Glutamatergic neuron (in vitro differentiated cells): ENCODE measurements at regions not wholly inside any gene's neighbourhood (a gene's known extent, or its start where the extent isn't known, plus 50 kb on each side); places are given as distances from the start of the nearest gene placed in this dataset.
A peak's percentile ranks its signal among the peaks of the same experiment; 100 is the strongest.

Experiments
- DNase-seq: peaks from one replicate; pipeline ENCODE4 v3.0.0; 2022
- H3K27ac Mint-ChIP-seq: one replicate; pipeline ENCODE4 v1.8.0; 2020; ENCODE audit warnings: mild to moderate bottlenecking, mixed read lengths, inconsistent platforms; ENCODE audit not compliant: unreplicated experiment
- H3K27me3 Mint-ChIP-seq: one replicate; pipeline ENCODE4 v1.8.0; 2020; ENCODE audit warnings: mild to moderate bottlenecking, moderate library complexity, mixed read lengths, inconsistent platforms; ENCODE audit not compliant: unreplicated experiment
- H3K36me3 Mint-ChIP-seq: one replicate; pipeline ENCODE4 v1.8.0; 2020; ENCODE audit warnings: mild to moderate bottlenecking, mixed read lengths, inconsistent platforms; ENCODE audit not compliant: unreplicated experiment
- H3K4me1 Mint-ChIP-seq: one replicate; pipeline ENCODE4 v1.8.0; 2020; ENCODE audit warnings: mild to moderate bottlenecking, low read depth, mixed read lengths, inconsistent platforms; ENCODE audit not compliant: unreplicated experiment
- H3K4me3 Mint-ChIP-seq: one replicate; pipeline ENCODE4 v1.8.0; 2020; ENCODE audit warnings: mild to moderate bottlenecking, mixed read lengths, inconsistent platforms; ENCODE audit not compliant: unreplicated experiment
- H3K9me3 Mint-ChIP-seq: one replicate; pipeline ENCODE4 v1.8.0; 2020; ENCODE audit warnings: mild to moderate bottlenecking, moderate library complexity, mixed read lengths, inconsistent platforms; ENCODE audit not compliant: unreplicated experiment
- CTCF ChIP-seq: fragments of 200-600 bp; sonication (generic); IDR thresholded peaks from one replicate; pipeline ENCODE4 v1.5.0; 2021; ENCODE audit not compliant: partially characterized antibody, unreplicated experiment

- H3K27me3 Mint-ChIP-seq, result no peaks in the 10 kb centered on the region
- no peak for TF ChIP-seq CTCF
- H3K4me3 Mint-ChIP-seq, result no peak overlapping the region
- H3K36me3 Mint-ChIP-seq, result no peaks in the 10 kb centered on the region
- no peak overlapping the region for H3K27ac Mint-ChIP-seq
- no peak for DNase-seq
- peaks cover 10% of the 10 kb centered on the region for H3K4me1 Mint-ChIP-seq
- H3K9me3 Mint-ChIP-seq, result peaks cover 7% of the 10 kb centered on the region
Measured at GRCh38 chr13:85286081-85286480, 513.1 kb downstream of the SLITRK6 start.

GRCh38 chr13:85284349-85284748 lies 514.9 kb downstream of the SLITRK6 start:
- no peak for TF ChIP-seq CTCF
- peaks cover 7% of the 10 kb centered on the region for H3K9me3 Mint-ChIP-seq
- no peak overlapping the region for H3K4me3 Mint-ChIP-seq
- no peak for DNase-seq
- no peaks in the 10 kb centered on the region for H3K36me3 Mint-ChIP-seq
- no peak overlapping the region for H3K27ac Mint-ChIP-seq
- H3K27me3 Mint-ChIP-seq, result no peaks in the 10 kb centered on the region
- peaks cover 10% of the 10 kb centered on the region for H3K4me1 Mint-ChIP-seq

GRCh38 chr13:85283408-85283807 lies 515.8 kb downstream of the SLITRK6 start:
- Mint-ChIP-seq H3K4me3 (no peak overlapping the region), H3K27me3 (no peaks in the 10 kb centered on the region), H3K4me1 (peaks cover 10% of the 10 kb centered on the region), H3K36me3 (no peaks in the 10 kb centered on the region), H3K9me3 (peaks cover 7% of the 10 kb centered on the region), H3K27ac (peak overlapping the region; percentile 74)
- no peak for DNase-seq
- no peak for TF ChIP-seq CTCF

- no peak for DNase-seq
- no peaks in the 10 kb centered on the region for H3K27me3 Mint-ChIP-seq
- no peak overlapping the region for H3K4me3 Mint-ChIP-seq
- no peaks in the 10 kb centered on the region for H3K36me3 Mint-ChIP-seq
- peak overlapping the region; percentile 74 for H3K27ac Mint-ChIP-seq
- peaks cover 7% of the 10 kb centered on the region for H3K9me3 Mint-ChIP-seq
- no peak for TF ChIP-seq CTCF
- peaks cover 10% of the 10 kb centered on the region for H3K4me1 Mint-ChIP-seq
Measured at GRCh38 chr13:85282876-85283275, 516.3 kb downstream of the SLITRK6 start.

GRCh38 chr13:85278851-85279250 lies 520.4 kb downstream of the SLITRK6 start:
- H3K36me3 Mint-ChIP-seq, result no peaks in the 10 kb centered on the region
- no peaks in the 10 kb centered on the region for H3K27me3 Mint-ChIP-seq
- TF ChIP-seq CTCF, result no peak
- H3K9me3 Mint-ChIP-seq, result peaks cover 7% of the 10 kb centered on the region
- peaks cover 11% of the 10 kb centered on the region for H3K4me1 Mint-ChIP-seq
- no peak for DNase-seq
- H3K27ac Mint-ChIP-seq, result no peak overlapping the region
- no peak overlapping the region for H3K4me3 Mint-ChIP-seq
